Stomach (tissue), 4 donors: ENCODE measurements at regions not wholly inside any gene's neighbourhood (a gene's known extent, or its start where the extent isn't known, plus 50 kb on each side); places are given as distances from the start of the nearest gene placed in this dataset.

ENCODE experiments used
- CTCF ChIP-seq, 7 experiments: fragments of 450-650 bp in 4 of 7; fragments of 200-600 bp in 3 of 7; sonication (generic) in 3 of 7; IDR thresholded peaks; one replicate each; pipeline ENCODE4 v1.5.1; 2016 to 2019; ENCODE audit warnings: antibody characterized with exemption in 7 of 7, control low read depth in 2 of 7, mild to moderate bottlenecking in 1 of 7
- EP300 ChIP-seq: sonication (generic); formaldehyde crosslinking; IDR thresholded peaks from one replicate; pipeline ENCODE4 v1.6.1; 2017; ENCODE audit warnings: antibody characterized with exemption
- POLR2A ChIP-seq, 4 donors: fragments of 450-650 bp; IDR thresholded peaks; one replicate each; pipeline ENCODE4 v1.6.1; 2016; ENCODE audit warnings: antibody characterized with exemption in 4 of 4, control low read depth in 2 of 4, mild to moderate bottlenecking in 1 of 4, moderate library complexity in 1 of 4
- POLR2AphosphoS5 ChIP-seq, 3 donors: sonication (generic); formaldehyde crosslinking; IDR thresholded peaks; one replicate each; pipeline ENCODE4 v1.6.1; 2016; ENCODE audit warnings: antibody characterized with exemption in 3 of 3

- TF ChIP-seq EP300 (no peak), POLR2A (IDR thresholded peaks at IDR 0.05) (no peak), CTCF (IDR thresholded peaks at IDR 0.05) (no peak), POLR2AphosphoS5 (IDR thresholded peaks at IDR 0.05) (no peak)
Observed at GRCh38 chr15:69636169-69636915, 183.7 kb downstream of the RPLP1 start.
